Testis (tissue), 2 donors: ENCODE measurements at regions not wholly inside any gene's neighbourhood (a gene's known extent, or its start where the extent isn't known, plus 50 kb on each side); places are given as distances from the start of the nearest gene placed in this dataset.

Experiments
- CTCF ChIP-seq, 3 experiments: fragments of 450-650 bp in 2 of 3; fragments of 200-600 bp in 1 of 3; sonication (generic) in 1 of 3; IDR thresholded peaks; one replicate each; pipeline ENCODE4 v1.5.1; 2016 to 2019; ENCODE audit warnings: antibody characterized with exemption in 3 of 3, mild to moderate bottlenecking in 2 of 3, moderate library complexity in 1 of 3
- POLR2A ChIP-seq: fragments of 450-650 bp; IDR thresholded peaks from one replicate; pipeline ENCODE4 v1.6.1; 2017; ENCODE audit warnings: antibody characterized with exemption, mild to moderate bottlenecking, moderate library complexity

DNA sequence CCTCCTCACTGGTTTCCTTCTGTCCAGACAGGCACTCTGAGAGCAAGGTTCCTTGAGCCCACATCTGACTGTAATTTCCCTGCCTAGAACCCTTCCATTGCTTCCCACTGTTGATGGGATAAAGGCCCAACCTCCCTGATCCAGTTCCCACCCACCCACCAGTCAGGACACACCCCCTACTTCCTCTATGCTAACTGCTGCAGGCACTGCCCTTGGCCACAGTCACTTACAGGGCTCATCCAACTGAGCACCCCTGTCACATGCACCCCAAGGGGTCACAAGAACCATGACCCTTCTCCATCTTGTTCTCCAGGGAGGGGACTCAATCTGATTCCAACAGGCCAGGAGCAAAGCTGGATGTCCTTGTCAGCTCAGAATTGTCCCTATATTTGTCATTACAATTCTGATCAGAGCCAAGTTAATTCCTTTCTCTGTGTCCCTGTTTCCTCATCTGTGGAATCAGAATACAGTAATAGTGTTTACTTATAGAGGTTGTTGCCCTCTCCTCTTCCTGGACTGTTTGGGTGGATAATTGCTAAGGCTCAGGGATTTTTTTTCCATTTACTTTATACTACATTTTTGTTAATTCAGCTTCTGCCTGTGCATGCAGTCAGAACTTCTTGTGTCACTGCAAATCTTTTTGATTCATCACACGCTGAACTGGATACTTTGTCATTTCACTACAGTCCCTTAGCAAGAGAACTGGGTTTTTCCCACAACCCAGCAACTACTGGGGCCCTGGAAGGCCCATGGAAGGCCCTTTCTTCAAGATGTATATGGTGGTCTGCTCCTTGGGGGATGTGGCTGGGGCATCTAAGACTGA is 105.6 kb upstream of the MAMLD1 start:
- no peak for TF ChIP-seq CTCF (IDR thresholded peaks at IDR 0.05)
- no peak for TF ChIP-seq POLR2A
